COLO668 (cell line): ENCODE measurements at regions not wholly inside any gene's neighbourhood (a gene's known extent, or its start where the extent isn't known, plus 50 kb on each side); places are given as distances from the start of the nearest gene placed in this dataset.
"Not testable (repeated sequence)": the region's sequence is repeated elsewhere in the genome, so short reads cannot be mapped to it uniquely, and the experiment has no call there.

Experiments used
- DNase-seq: peaks from one replicate; lab custom pipeline; 2025; ENCODE audit not compliant: unreplicated experiment; lab: John Stamatoyannopoulos, UW

GRCh38 chr5:2165203-2165602, 282.5 kb upstream of the IRX4 start:
- DNase-seq, result no peak

DNA sequence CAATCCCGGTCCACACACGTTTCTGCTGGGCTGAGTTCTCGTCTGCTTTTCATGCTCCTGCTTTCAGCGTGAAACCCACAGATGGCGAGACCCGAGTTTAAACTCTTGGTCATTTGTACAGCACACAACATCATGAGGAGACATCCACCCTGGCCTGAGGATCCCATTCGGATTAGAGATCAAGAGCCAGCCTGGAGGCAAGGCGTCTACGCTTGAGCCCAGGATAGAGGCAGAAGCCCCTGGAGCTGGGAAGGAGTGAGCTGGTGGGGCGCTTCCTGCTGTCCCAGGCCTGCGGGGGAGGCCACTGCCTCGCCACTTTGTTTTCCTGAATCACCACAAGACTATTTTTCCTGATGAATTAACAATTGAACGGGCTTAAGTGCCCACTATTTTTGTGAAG, 281.9 kb upstream of the IRX4 start:
- DNase-seq, result no peak

- DNase-seq, result no peak
These were observed 281.3 kb upstream of the IRX4 start for GRCh38 chr5:2163940-2164490.

- no peak for DNase-seq
These were observed 280.5 kb upstream of the IRX4 start for GRCh38 chr5:2163060-2163856.

DNA sequence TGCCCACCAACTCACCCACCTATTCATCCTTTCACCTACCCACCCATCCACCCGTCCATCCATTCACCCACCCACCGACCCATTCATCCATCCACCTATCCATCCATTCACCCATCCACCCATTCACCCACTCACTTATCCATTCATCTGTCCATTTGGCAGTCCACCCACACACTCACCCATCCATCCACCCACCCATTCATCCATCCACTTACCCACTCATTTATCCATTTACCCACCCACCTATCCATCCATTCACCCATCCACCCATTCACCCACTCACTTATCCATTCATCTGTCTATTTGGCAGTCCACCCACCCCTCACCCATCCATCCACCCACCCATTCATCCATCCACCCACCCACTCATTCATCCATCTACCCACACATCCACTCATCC, 278.1 kb upstream of the IRX4 start:
- no peak for DNase-seq

DNA sequence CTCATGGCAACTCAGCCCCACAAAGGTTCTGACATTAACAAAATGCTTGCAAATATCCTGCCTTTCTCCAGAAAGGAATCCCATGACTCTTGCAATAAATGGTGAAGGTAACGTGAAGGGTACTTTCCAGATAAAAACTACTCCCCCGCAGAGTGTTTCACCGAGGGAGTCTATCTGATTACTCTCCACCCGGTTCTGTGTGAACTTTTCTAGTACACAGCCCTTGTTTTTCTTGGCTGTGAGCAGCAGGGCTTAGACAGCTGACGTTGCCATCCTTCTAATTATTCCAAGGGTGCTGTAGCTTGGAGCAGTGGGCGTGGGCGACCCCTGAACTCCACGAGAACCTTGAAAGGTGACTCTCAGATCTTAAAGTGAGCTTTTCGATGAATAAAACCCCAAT, 276.0 kb upstream of the IRX4 start:
- DNase-seq, result no peak

DNA sequence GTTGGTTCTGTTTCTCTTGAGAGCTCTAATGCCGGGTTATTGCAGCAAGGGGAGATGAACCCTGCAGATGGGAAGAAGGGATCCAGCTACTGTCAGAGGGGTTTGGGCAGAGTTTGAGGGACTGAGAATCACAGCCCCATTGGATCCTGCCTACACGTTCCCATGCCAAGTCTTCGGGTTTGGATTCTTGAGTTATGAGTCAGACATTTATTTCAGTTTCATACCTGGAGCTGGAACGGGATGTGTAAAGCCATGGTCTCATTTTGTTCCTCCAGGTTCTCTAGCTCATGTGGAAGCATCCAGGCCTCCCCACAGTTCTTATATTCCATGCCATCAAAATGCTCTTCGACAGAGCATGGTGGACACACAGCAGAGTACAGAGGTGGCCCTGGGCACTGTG, 275.4 kb upstream of the IRX4 start:
- no peak for DNase-seq

DNA sequence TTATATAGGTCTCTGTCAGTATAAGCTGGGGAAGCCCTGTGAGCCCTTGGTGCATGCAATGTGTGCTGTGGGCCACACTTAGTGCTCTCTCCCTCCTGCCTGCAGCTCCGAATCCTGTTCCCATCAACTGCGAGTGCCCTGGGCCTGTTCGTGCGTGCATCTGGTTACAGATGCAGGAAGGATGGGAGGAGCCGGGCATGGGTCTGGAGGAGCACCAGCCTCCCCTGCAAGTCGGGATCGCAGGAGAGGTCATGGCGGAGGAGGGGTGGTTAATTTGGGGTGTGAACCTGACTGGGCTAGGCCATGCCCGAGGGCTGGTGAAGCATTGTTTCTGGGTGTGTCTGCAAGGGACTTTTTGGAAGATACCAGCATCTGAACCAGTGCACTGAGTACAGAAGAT, 274.6 kb upstream of the IRX4 start:
- no peak for DNase-seq

DNA sequence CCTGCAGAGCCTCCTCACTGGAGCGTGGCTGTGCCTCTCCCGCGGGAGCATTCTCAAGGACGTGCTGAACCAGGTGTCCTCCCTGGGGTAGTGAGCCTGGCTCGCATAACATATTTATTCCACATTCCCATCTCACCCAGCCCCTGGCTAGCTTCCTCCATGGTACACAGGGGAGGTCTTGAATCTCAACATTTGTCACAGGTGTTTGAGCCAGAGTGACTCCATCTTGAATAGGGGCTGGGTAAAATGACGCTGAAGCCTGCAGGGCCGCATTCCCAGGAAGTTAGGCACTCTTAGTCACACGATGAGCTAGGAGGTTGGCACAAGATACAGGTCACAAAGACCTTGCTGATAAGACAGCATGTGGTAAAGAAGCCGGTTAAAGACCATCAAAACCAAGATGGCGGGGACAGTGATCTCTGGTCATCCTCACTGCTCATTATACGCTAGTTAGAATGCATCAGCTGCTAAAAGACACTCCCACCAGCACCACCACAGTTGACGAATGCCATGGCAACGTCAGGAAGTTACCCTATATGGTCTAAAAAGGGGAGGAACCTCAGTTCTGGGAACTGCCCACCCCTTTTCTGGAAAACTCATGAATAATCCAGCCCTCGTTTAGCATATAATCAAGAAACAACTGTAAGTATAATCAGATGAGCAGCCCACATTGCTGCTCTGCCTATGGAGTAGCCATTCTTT, 273.8 kb upstream of the IRX4 start:
- no peak for DNase-seq

GRCh38 chr5:2155556-2155955, 272.8 kb upstream of the IRX4 start:
- DNase-seq, result no peak

DNA sequence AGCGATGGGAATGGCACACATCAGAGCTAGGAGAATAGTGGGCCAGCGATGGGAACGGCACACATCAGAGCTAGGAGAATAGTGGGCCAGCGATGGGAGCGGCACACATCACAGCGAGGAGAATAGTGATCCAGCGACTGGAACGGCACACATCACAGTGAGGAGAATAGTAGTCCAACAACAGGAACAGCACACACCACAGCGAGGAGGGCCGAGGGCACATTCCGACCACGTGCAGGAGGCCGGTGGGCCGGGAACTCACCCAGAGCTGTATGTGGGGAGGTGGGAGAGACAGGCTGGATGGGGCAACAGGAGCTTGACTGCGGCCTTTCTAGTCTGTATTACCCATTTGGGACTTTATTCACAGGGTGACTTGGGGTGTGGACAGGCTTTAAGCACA, 271.1 kb upstream of the IRX4 start:
- no peak for DNase-seq

DNA sequence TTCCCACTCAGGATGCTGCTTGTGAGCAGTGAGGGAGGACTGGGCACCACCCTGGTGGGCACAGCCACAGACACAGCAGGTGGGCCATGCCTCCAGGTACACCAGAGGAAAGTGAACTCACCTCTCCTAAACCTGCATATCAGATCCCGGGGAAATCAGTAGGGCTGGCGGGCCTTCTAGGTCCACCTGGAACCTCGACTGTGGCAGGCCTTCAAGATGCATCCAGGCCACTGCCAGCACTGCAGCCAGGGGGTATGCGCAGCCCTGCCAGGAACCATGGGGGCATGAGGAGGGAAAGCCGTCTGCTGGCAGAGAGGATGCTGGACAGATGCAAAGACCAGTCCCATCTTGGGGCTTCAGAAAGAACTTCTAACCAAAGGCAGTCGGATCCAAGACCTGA, 270.6 kb upstream of the IRX4 start:
- no peak for DNase-seq

GRCh38 chr5:2151301-2151888, 268.7 kb upstream of the IRX4 start:
- DNase-seq, result not testable (repeated sequence)

GRCh38 chr5:2149195-2149539, 266.4 kb upstream of the IRX4 start:
- peak; percentile 76 for DNase-seq

DNA sequence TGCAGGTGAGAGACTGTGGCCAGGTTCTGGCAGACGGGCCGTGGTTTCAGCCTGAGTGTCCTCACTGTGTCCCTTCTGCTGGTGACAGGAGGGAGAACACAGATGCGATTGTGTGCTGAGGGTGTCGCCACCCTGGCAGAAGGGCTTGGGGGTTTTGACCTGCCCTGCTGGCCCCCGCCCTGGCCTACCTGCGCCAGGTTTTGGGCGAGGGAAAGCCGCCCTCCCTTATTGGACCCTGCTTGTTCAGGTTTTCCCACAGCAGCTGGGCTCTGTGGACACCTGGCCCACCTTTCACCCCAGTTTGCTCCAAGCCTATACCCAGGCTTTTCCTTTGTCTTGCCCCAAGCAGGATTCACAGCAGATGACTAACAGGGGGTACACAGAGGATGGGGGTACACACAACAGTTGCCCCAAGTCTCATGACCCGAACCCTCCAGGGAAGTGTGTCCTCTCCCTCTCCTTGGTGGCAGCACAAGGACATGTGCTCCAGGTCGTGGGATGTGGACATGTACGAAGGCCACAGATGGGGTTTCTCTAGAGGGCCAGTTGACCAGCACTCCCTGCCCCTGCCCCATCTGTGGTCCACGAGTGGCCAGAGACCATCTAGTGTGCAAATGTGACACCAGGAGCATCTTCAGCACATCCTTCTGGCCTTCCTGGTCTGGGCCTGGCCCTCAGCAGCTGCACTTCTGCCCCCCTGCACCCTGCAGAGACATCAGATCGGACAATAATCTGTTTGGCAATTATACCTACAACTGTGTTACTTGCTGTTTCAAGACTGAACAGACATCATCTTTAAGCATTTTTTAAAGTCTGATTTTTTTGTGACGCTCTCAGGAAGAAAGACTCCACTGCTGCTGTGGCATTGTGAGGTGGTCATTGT, 265.8 kb upstream of the IRX4 start:
- no peak for DNase-seq

DNA sequence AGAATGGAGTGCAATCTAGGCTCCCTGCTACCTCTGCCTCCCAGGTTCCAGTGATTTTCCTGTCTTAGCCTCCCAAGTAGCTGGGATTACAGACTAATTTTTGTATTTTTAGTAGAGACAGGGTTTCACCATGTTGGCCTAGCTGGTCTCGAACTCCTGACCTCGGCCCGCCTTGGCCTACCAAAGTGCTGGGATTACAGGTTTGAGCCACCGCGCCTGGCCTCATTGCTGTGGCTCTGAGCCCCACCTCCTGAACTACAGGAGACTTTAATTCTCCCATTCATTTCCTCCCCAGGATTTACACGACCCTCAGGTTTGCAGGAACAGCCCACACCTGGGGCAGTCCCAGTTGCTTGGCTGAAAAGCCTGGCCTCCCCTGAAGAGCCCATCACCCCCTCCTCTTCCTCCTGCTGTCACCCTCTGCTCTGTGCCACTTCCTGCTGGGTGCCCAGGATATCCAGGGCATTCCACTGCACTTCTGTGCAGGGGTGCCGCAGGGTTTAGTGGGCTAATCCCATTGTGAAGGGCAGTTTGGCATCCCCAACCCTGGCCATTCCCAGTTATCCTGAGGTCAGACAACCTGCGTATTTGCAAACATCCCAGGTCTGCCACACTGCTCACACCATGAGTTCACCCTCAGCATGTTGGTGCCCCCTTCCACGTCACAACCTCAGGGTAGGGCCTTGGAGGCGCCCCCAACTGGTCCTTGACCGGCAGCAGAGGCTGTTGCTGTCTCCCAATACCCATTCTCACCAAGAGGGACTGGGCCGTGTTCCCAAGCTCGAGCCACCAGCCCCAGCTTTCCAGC, 265.0 kb upstream of the IRX4 start:
- no peak for DNase-seq

GRCh38 chr5:2143646-2144353, 261.1 kb upstream of the IRX4 start:
- no peak for DNase-seq

DNA sequence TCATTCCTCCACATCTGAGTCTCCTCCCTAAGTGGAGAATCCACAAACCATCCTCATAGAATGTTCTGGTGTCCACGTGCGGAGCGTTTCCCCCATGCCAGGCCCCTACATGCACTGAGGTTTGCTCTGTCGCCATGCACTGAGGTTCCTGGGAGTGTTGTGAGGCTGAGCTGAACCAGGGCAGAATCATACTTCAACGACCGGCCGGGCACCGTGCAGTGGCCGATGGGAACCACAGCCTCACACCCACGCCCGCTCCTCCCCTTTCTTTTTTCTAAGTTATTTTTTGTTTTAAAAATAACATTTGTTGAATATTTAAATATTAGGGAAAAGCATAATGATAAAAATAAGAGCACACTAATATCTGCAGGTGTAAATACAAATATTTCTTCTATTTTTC, 260.4 kb upstream of the IRX4 start:
- DNase-seq, result no peak

- no peak for DNase-seq
These were observed 259.8 kb upstream of the IRX4 start for GRCh38 chr5:2142456-2142954.
